Stimulated activated CD8-positive, alpha-beta memory T cell treated with anti-CD3 and anti-CD28 coated beads, Interleukin-7, amount 100 ng/mL, for 24 hours (primary cell): ENCODE measurements at regions not wholly inside any gene's neighbourhood (a gene's known extent, or its start where the extent isn't known, plus 50 kb on each side); places are given as distances from the start of the nearest gene placed in this dataset.

Experiments
- DNase-seq: peaks from one replicate; pipeline ENCODE4 v3.0.0-alpha.2; 2020; ENCODE audit warnings: low read depth

DNA sequence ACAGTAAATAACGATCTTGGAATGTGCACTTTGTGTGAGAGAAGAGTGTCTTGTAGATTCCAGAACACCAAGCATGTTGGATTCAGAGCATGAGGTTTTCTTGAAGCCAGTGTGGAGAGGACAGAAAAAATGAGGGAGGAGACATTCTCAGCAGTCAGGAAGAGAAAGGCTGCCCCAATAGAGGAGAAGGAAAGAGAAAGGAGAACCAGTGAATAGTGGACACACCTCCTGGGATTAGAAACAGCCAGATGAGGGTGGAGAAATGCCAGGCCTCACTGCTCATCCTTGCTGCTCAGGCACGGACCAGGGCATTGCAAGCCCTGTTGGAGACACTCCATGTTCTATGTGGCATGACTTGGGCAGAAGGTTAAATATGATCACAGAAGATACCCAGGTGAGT lies 69.0 kb upstream of the KAZN start:
- no peak for DNase-seq

DNA sequence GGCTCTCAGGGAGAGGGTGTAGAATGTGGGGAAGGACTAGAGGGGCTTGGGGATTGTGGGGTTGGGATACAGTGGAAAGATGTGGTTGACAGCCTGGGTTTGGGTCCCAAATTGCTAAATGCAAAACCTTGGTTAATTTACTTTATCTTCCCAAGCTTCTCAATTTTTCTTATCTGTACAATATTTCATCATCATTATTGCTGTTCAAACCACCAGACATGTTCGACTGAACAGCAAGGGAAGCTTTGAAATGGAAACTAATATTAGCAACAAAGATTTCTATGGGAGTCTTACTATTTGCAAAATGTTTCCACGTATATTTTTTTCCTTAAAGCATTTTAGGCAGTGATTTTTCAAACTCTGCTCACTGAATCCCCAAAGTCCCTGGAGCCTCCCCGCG lies 67.0 kb upstream of the KAZN start:
- DNase-seq = no peak

DNA sequence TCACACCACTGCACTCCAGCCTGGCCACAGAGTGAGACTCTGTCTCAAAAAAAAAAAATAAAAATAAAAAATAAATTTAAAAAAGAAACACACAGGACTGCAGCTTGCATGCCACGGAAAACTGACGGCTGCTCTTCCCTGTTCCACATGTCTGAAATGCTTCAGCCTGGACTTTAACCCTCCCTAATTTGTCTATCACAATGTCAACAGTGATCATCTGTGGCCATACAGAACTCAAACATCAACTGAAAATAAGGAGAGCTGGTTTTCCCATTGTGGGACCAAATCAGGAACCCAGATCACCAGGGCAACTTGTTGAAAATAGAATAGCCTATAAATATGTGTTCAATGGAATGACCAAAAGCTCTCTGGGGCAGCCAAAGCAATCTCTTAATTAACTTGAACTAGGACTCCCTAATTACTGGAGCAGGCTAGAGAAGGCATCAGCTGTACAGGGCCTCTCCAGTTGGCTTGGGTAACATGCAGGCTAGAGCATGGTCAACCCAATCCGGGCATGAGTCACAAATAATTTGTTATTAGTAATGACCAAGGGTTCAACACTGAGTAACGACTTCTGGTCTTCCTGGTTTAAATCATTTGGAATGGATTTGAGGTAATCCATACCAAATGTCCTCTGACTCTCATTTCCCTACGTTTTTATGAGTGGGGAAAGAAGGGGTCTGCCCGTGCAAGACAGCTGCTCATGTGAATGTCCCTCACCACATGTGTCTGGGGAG lies 62.7 kb upstream of the KAZN start:
- no peak for DNase-seq

DNA sequence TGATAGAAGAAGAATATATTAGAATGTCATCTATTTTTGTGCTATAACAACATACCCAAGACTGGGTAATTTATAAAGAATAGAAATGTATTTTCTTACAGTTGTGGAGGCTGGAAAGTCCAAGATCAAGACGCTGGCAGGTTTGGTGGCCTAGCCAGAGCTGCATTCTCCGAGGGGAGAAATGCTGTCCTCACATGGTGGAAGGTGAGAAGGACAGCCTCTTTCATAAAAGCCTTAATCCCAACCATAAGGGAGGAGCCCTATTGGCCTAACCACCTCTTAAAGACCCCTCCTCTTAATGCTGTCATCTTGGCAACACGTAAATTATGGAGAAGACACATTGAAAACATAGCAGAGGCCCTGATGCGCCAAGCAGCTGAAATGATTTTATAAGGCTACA lies 60.1 kb upstream of the KAZN start:
- DNase-seq = no peak

DNA sequence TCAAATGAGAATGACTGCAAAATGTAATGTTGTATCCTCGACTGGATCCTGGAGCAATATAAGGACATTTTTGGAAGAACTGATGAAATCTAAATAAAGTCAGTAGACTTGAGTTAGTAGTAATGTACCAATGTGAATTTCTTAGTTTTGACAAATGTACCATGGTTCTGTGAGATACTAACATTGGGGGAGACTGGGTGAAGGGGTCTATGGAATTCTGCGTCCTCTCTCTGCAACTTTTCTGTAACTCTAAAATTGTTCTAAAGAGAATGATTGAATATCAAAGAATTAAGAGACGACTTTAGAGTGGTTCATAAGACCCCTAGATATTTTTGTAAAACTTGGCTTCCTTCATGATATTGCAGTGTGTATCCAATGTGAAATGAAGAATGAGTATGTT lies 59.2 kb upstream of the KAZN start:
- no peak for DNase-seq

DNA sequence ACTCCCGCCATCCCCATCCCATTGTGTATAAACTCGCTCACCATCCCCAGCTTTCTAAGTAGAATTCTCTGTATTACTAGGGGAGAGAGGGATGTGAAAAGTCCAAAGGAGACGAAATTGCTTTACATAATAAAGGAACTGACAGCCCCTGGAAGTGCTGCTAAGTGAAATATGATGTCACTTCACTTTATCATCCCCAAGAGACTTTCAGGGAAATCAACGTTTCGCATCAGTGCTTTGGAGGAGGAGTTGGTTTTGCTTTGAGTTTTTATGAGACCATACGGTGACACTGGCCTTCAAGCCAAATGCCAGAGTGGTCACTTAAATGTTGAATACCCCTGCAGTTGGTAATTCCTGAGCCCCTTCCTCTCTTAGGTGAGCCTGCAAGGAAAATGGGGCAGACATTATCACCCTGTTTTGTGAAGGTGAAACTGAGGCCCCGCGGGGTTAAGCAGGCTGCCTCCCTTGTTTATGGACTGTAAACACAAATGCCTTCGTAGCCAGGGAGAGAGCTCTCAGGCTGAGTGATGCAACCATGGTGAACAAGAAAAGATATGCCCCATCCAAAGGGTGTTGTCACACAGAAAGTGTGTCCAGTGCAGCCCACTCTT lies 58.4 kb upstream of the KAZN start:
- DNase-seq = no peak

DNA sequence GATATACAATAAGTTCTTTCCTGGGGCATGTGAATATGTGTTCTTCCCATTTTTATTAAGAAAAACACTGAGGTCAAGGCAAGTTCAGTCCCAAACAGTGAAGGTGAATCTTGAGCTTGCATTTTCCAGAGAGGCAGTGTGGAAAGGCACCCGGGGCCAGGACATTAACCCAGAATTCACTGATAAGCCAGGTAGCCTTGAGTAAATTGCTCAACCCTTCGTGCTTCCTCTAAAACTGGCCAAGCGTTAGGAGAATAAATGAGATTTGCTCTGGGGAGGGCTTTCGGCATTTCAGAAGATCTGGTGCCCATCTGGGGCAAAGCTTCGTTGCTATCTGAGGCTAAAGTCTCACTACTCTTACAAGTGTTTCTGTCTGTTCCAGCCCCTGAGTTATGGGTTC lies 57.1 kb upstream of the KAZN start:
- no peak for DNase-seq

DNA sequence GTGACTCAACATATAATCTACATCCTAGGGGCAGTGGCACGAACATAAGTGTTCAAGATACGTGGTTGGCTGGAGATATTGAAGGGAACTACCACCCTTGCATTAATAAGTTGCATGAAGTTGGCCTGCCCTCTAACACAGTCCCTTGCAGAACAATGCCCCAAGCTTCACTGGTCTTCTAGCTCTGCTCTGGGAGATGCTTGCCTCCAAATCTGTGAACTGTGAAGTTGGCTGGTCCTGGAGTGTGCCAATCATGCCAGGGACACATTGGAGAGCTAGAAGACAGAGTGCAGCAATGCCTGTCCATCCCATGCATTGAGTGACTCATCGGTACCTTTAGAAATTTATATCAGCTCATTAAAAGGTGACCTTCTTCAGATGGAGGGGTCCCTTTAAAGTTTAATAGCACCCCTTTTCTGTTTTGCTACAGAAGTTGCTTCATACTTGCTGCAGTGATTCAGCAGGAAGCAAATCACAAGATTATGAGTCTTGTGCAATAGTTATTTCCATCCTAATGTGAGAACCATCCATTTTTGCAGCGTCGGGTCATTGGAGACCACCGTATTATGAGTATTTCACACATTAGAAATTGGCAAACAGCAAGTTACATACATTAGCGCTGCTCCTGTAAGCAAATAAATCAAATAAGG lies 55.2 kb upstream of the KAZN start:
- no peak for DNase-seq

DNA sequence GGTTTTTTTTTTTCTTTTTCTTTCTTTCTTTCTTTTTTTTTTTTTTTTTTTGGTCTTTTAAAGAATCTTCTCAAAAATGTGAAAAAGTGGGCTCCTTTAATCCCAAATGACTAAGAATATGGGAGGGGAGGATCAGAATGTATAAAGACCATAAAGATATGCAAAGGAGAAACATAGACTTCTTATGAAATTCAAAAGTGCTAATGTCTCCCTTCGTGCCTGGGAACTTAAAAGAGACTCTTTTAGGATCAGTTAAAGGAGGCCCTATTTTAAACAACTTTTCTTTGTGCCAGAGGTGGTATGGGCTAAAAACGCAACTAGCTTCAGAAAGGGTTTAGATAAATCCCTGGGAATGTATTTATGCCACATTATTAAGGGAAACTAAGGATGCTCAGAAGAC lies 54.2 kb upstream of the KAZN start:
- DNase-seq = no peak

DNA sequence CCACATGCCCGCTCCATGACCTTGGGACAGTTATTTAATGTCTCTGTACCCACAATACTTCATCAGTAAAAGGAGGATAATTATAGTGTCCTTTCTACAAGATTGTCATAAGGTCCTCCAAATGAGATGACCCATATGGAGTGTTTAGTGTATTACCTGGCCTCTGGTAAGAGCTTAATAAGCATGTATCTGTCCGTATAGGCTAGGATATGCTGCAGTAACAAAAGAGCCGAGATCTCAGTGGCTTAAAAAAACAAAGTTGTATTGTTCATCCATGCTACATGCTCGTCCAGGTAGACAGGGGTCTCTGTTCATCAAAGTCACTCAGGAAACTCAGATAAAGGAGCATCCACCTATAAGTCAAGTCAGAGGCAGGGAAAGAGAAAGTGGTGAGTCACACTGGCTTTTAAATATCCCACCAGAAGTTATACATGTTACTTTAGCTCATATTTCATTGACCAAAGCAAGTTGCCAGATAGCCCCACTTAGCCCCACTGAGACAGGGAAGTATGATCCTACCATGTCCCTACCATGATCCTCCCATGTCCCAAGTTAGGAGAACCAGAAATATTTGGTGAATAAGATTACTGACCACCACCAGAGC lies 53.0 kb upstream of the KAZN start:
- DNase-seq = no peak

DNA sequence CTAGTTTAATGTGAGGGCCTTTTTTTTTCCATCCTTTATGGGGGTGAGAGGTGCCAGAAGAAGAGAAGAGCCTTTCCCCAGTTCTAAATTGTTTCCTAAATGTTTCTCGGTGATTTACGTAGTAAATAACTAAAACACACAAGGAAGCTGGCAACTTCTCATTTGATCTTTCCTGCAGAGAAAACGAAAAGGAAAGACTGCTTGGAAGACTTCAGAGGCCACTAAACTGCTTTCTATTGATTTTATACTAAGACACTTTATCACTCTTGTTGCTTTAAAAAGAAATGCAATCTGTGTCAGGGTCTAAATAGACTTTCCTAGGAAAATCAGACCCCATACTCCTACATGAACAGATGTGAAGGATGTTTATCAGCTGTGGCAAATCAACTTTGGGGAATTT lies 52.1 kb upstream of the KAZN start:
- DNase-seq = no peak
